NCI-H146 (cell line): ENCODE measurements at regions not wholly inside any gene's neighbourhood (a gene's known extent, or its start where the extent isn't known, plus 50 kb on each side); places are given as distances from the start of the nearest gene placed in this dataset.

Experiments
- DNase-seq: peaks from one replicate; lab custom pipeline; 2025; lab: John Stamatoyannopoulos, UW

DNA sequence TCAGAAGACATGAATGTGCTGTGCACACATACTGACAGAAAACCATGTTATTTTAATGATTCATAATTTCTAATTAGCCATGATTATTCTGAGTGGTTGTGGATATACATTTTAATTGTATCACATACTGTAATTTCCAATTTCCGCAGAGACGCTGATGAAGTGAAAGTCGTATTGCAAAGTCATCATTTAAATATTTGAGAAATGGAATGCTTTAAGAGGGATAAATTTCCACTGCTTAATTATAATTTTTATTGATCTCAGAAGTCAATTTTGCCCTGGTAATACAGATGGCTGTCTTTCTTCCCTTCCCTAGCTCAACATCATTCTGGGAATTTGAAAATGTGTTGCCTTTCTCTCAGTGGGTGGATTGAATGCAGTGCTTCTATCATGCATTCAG lies 819.3 kb downstream of the ROBO2 start:
- no peak for DNase-seq

GRCh38 chr3:77868725-77869124 lies 828.8 kb downstream of the ROBO2 start:
- no peak for DNase-seq

- DNase-seq, result no peak
Observed at GRCh38 chr3:77869423-77869822, 829.5 kb downstream of the ROBO2 start.

GRCh38 chr3:77871436-77871835 lies 831.5 kb downstream of the ROBO2 start:
- DNase-seq, result no peak

DNA sequence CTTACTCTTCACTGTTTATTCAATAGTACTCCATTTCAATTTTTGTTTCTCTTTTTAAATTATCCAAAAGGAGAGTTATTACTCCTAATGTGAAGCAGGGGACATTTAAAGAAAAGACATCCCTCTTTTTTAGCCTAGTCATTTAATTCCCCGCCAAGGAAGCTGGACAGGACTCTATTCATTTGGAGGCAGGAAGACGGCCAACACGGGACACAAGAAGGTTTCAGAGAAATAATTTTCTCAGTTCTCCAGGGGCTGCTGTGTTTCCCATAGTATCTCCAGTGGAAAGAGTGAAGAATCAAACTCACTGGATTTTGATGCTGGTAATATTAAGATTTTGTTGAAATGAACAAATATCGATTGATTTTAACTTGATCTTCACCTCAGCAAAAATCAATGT lies 833.7 kb downstream of the ROBO2 start:
- no peak for DNase-seq

GRCh38 chr3:77885381-77885780 lies 845.5 kb downstream of the ROBO2 start:
- no peak for DNase-seq

- DNase-seq, result no peak
Observed at GRCh38 chr3:77887611-77888010, 847.7 kb downstream of the ROBO2 start.

DNA sequence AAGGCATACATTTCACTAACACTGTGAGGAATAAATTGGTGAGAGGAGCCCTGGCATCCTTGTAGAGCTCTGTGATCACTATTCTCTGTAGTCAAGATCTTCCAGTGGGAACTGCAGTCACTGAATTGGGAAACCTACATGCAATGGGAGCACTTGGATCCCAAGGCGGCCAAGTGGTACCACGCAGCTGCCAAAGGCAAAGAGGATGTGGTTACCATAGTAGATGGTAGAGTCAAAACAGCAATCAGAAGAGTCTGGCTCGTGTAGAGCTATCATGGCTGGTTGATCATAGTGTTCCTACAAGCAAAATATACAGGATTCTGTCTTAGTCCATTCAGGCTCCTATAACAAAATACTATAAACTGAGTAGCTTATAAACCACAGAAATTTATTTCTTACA lies 849.7 kb downstream of the ROBO2 start:
- DNase-seq, result no peak

DNA sequence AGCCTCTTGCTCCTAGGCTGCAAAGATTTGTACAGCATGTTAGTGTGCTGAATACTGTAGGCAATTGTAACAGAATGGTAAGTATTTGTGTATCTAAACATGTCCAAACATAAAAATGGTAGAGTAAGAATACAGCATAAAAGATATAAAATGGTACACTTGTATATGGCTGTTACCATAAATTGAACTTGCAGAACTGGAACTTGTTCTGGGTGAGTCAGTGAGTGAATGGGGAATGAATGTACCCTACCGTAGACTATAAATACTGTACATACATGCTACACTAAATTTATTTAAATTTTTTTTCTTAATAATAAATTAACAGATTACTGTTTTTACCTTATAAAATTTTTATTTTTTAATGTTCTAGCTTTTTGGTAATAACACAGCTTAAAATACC lies 858.7 kb downstream of the ROBO2 start:
- no peak for DNase-seq

- no peak for DNase-seq
Observed at GRCh38 chr3:77902675-77903074, 862.8 kb downstream of the ROBO2 start.

DNA sequence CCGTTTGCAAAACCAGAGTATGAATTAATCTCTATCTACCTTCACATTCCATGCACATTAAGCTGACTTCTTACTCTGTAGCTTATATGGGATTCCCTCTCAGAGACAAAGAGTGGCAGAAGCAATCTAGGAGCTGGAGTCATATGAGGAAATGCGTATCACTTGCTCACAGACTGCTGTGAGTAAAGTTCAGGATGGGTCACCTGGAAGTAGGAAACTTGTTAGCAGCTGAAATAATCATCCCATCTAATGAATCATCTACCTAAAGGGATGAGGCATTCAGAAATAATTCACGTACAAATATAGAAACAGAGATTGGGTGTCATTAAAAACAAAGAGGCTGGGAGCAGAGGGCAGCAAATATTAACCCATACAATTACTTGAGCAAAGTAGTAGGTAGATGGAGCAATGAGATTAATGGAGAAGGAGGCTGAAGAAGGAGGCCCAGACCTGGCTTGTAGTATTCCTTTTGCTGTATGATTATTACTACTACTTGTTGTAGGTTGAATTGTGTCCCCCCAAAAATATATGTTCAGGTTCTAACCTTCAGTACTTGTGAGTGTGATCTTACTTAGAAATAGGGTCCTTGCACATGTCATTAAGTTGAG lies 866.3 kb downstream of the ROBO2 start:
- DNase-seq, result no peak

DNA sequence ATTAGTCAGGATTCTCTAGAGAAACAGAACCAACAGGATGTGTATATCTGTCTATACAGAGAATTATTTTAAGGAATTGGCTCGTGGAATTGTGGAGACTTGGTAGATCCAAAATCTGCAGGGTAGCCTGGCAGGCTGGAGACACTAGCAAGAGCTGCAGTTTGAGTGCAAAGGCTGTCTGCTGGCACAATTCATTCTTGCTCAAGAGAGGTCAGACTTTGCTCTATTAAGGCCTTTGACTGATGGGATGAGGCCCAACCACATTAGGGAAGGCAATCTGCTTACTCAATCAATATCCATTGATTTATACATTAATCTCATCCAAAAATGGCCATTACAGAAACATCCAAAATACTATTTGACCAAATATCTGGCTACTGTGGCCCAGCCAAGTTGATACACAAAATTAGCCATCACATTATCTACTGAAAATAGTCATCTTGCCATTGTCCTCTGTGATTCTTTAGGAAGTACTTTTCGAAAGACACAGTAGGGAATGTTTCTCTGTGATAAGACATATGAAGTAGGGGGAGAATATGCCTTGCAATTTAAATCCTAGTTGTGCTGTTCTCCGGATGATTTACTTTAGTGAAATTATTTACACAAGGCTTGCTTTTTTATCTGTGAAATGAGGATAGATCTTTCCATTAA lies 873.8 kb downstream of the ROBO2 start:
- DNase-seq, result peak; percentile 7

GRCh38 chr3:77915336-77915735 lies 875.4 kb downstream of the ROBO2 start:
- DNase-seq, result no peak

GRCh38 chr3:77917225-77917624 lies 877.3 kb downstream of the ROBO2 start:
- DNase-seq, result no peak

- no peak for DNase-seq
Observed at GRCh38 chr3:77919244-77919643, 879.3 kb downstream of the ROBO2 start.

DNA sequence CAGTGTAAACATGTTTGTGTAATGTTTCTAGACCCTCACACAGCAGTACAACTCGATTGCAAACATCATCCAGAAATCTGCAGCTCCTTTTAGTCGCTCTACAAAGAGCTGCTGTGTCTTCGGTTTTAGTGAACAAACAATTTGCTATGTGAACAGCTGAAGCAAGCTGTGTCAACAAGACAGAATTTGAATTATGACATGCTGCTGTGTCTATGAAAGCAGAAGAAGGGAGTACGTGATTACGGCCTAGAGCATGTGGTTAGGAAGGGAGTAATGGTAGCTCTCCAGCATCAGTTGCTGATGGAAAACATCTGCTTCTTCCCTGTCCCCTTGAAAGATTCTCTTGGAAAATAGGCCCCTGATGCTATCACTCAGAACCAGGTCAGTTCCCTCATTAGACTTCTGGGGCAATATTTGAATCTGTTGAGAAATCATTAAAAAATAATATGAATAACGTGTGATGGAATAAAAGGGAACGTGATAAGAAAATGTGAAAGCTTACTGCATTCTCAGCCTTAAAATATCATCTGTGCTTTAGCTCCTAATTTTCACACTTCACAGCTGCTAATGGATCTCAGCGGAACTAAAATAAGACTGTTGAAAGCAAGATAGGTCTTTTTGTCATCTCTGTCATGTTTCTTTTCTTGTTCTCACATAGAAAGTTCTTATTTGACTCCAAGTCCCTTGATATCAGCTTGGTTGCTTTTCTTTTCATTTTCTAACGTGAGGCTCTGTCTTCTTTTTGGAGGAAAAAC lies 891.5 kb downstream of the ROBO2 start:
- peak; percentile 93 for DNase-seq

GRCh38 chr3:77932926-77933325 lies 893.0 kb downstream of the ROBO2 start:
- DNase-seq, result no peak

DNA sequence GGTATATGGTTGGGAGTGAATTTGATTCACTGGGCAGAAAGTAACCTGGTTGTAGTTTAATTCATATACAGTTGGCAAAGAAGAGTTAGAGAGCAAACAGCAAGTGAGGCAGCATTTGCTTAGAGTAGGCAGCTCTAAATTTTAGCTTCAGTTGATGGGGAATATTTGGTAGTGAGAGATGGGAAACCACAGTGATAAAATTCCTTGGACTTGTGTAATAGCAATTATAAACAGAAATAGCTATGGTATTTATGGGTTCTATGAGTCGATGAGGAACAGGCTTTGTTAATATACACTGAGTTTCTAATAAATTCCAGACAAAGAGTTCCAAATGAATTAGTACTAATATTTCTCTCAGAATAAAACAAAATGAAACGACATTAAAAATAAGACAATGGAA lies 894.0 kb downstream of the ROBO2 start:
- DNase-seq, result no peak

- no peak for DNase-seq
Observed at GRCh38 chr3:77935418-77935817, 895.5 kb downstream of the ROBO2 start.

DNA sequence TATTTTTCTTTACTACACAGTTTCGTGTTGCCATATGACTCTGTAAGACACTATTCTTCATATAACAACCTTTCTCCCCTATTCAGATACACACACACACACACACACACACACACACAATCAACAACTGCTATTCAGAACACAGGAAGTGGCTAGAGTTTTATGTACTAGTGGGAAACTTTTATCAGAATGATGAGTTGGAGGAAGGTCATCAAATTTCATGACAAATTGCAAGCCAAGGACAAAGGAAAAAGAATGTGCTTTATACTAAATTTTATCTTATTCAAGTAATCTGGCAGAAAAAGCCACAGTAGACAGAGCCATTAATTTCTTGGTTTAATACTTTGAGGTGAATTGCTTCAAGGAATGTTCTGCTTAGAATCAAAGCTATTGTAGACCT lies 899.8 kb downstream of the ROBO2 start:
- DNase-seq, result no peak

DNA sequence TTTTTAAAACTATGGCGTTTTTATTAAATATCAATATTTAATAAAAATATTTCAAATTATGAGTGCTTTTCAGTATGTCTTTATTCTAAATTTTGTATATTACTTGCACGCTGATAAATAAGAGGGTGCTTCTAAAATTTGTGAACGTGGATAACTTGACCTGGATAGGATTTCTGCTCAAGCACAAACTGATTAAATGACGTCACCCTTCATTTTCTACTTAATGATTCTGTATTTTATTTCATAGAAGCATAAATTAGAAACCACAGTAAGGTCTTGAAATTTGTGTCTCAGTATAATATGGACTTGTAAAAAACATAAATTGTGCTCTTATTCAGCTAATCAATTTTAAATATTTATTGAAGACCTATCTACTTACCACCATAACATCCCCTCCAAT lies 903.7 kb downstream of the ROBO2 start:
- no peak for DNase-seq

DNA sequence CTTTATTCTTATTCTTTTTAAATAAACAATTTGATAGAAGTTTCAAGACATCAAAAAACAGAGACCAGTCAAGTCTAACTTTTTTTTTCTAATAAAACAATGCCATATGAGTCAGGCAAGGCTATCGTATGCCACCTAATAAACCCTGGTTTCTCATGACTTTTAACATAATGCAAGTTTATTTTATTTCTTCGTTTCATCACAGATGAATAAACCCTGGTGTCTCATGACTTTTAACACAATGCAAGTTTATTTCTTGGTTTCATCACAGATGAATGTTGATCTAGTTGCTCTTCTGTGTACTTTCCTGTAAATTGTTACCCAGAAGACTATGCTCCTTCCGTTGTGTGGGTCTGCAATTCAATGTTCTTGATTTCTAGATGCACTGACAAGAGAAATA lies 905.4 kb downstream of the ROBO2 start:
- no peak for DNase-seq

- no peak for DNase-seq
Observed at GRCh38 chr3:77947671-77948070, 907.8 kb downstream of the ROBO2 start.

DNA sequence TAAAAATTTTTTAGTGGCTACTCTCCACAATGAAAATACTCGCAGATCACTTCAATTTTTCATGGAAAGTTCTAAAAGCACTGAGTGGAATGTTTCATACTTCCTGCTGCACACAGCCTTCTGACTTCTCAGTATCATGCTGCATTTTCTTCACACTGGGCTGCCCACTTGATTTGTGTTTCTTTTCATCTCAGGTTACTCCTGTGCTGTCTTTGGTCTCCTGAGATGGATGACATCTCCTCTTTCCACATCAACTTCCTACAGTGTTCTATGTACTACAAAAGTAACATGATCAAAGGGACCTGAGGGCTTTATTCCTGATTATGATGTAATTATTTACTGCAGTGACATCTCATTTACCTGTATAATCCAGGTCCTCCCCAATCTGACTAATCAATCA lies 927.7 kb downstream of the ROBO2 start:
- no peak for DNase-seq
